Body of pancreas (tissue), 4 donors: ENCODE measurements at regions not wholly inside any gene's neighbourhood (a gene's known extent, or its start where the extent isn't known, plus 50 kb on each side); places are given as distances from the start of the nearest gene placed in this dataset.

Experiments
- POLR2A ChIP-seq, 3 donors: fragments of 450-650 bp; IDR thresholded peaks; one replicate each; pipeline ENCODE4 v1.6.1; 2016; ENCODE audit warnings: antibody characterized with exemption in 3 of 3, mild to moderate bottlenecking in 2 of 3
- TF ChIP-seq, protein P1 (sequence below), 7 experiments: fragments of 450-650 bp in 4 of 7; fragments of 200-600 bp in 3 of 7; sonication (generic) in 3 of 7; IDR thresholded peaks; one replicate each; pipeline ENCODE4 v1.5.1; 2016 to 2019; ENCODE audit warnings: antibody characterized with exemption in 7 of 7

DNA sequence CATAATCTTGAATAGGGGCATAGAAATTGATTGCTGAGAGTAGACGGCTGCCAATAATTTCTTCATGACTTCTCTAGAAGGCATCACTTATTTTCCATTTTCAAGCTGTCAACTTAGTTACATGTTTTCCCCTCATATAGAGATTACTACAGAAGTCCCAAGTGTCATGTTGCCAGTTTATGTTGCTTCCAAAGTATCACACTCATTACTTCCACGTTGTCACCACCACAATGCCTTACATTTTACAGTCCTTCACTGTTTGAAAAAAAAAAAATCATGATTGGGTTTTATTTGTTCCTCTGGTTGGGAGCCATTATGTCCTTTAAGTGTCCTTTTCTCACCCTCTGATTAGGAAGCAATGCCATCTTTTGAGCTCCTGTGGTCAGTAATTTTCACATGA is 2144.6 kb upstream of the ACO1 start:
- TF ChIP-seq, protein P1, sequence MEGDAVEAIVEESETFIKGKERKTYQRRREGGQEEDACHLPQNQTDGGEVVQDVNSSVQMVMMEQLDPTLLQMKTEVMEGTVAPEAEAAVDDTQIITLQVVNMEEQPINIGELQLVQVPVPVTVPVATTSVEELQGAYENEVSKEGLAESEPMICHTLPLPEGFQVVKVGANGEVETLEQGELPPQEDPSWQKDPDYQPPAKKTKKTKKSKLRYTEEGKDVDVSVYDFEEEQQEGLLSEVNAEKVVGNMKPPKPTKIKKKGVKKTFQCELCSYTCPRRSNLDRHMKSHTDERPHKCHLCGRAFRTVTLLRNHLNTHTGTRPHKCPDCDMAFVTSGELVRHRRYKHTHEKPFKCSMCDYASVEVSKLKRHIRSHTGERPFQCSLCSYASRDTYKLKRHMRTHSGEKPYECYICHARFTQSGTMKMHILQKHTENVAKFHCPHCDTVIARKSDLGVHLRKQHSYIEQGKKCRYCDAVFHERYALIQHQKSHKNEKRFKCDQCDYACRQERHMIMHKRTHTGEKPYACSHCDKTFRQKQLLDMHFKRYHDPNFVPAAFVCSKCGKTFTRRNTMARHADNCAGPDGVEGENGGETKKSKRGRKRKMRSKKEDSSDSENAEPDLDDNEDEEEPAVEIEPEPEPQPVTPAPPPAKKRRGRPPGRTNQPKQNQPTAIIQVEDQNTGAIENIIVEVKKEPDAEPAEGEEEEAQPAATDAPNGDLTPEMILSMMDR (IDR thresholded peaks at IDR 0.05) = no peak
- TF ChIP-seq POLR2A (IDR thresholded peaks at IDR 0.05) = no peak
